Activated T-helper 1 cell treated with anti-CD3 and anti-CD28 coated beads, Interleukin-12 subunit alpha, Interleukin-12 subunit beta, Interleukin-2, Interleukin-4 antibody, amounts not matched to agents 30 ng/mL and 10 ng/mL and 1 ng/mL, durations not matched to agents 14 hours and 24 hours and 36 hours (primary cell): ENCODE measurements at regions not wholly inside any gene's neighbourhood (a gene's known extent, or its start where the extent isn't known, plus 50 kb on each side); places are given as distances from the start of the nearest gene placed in this dataset.

ENCODE experiments used
- DNase-seq: peaks from one replicate; pipeline ENCODE4 v3.0.0; 2021; ENCODE audit warnings: low spot score
- H3K27ac Mint-ChIP-seq: one replicate; pipeline ENCODE4 v1.8.0; 2021; ENCODE audit warnings: mild to moderate bottlenecking, mixed read lengths
- H3K27me3 Mint-ChIP-seq: one replicate; pipeline ENCODE4 v1.8.0; 2022; ENCODE audit warnings: mild to moderate bottlenecking, moderate library complexity, mixed read lengths; ENCODE audit not compliant: insufficient read depth
- H3K36me3 Mint-ChIP-seq: one replicate; pipeline ENCODE4 v1.8.0; 2021; ENCODE audit warnings: low read depth, mixed read lengths
- H3K4me1 Mint-ChIP-seq: one replicate; pipeline ENCODE4 v1.8.0; 2021; ENCODE audit warnings: low read depth, mixed read lengths
- H3K4me3 Mint-ChIP-seq: one replicate; pipeline ENCODE4 v1.8.0; 2021; ENCODE audit warnings: mild to moderate bottlenecking, moderate library complexity, mixed read lengths
- H3K9me3 Mint-ChIP-seq: one replicate; pipeline ENCODE4 v1.8.0; 2021; ENCODE audit warnings: mixed read lengths
- intact Hi-C: fragments of 100-400 bp; cut with micrococcal nuclease; formaldehyde crosslinking; loops from one replicate; pipeline ENCODE4 v1.15.1; 2024

- DNase-seq = no peak
- H3K4me1 Mint-ChIP-seq = peaks cover 41% of the 10 kb centered on the region
- no peak overlapping the region for H3K27ac Mint-ChIP-seq
- H3K4me3 Mint-ChIP-seq = no peak overlapping the region
- intact Hi-C loops = no loop called here
- peaks cover 3% of the 10 kb centered on the region for H3K9me3 Mint-ChIP-seq
- no peaks in the 10 kb centered on the region for H3K27me3 Mint-ChIP-seq
- peaks cover 31% of the 10 kb centered on the region for H3K36me3 Mint-ChIP-seq
Observed at GRCh38 chr9:89721971-89722530, 117.2 kb downstream of the GADD45G start.

- Mint-ChIP-seq H3K4me3 (no peak overlapping the region), H3K36me3 (peaks cover 30% of the 10 kb centered on the region), H3K27ac (no peak overlapping the region), H3K27me3 (no peaks in the 10 kb centered on the region), H3K9me3 (peaks cover 3% of the 10 kb centered on the region), H3K4me1 (peaks cover 42% of the 10 kb centered on the region)
- intact Hi-C loops = no loop called here
- no peak for DNase-seq
Observed at GRCh38 chr9:89722712-89723111, 117.9 kb downstream of the GADD45G start.

GRCh38 chr9:89723469-89724100, 118.8 kb downstream of the GADD45G start:
- H3K4me1 Mint-ChIP-seq = peaks cover 42% of the 10 kb centered on the region
- H3K36me3 Mint-ChIP-seq = peaks cover 30% of the 10 kb centered on the region
- DNase-seq = no peak
- intact Hi-C loops = loop anchor here (2.0 kb wide), 1 partner anchor 21 kb away; no protein-coding TSS in a partner anchor
- no peaks in the 10 kb centered on the region for H3K27me3 Mint-ChIP-seq
- no peak overlapping the region for H3K4me3 Mint-ChIP-seq
- peaks cover 3% of the 10 kb centered on the region for H3K9me3 Mint-ChIP-seq
- H3K27ac Mint-ChIP-seq = no peak overlapping the region

GRCh38 chr9:89724659-89725058, 119.8 kb downstream of the GADD45G start:
- H3K36me3 Mint-ChIP-seq = peaks cover 21% of the 10 kb centered on the region
- H3K9me3 Mint-ChIP-seq = peaks cover 3% of the 10 kb centered on the region
- H3K27ac Mint-ChIP-seq = no peak overlapping the region
- no peak for DNase-seq
- H3K27me3 Mint-ChIP-seq = no peaks in the 10 kb centered on the region
- H3K4me1 Mint-ChIP-seq = peaks cover 39% of the 10 kb centered on the region
- intact Hi-C loops = loop anchor here (2.0 kb wide), 1 partner anchor 22 kb away; no protein-coding TSS in a partner anchor
- H3K4me3 Mint-ChIP-seq = no peak overlapping the region

- Mint-ChIP-seq H3K27me3 (no peaks in the 10 kb centered on the region), H3K9me3 (peaks cover 3% of the 10 kb centered on the region), H3K27ac (no peak overlapping the region), H3K4me1 (peaks cover 34% of the 10 kb centered on the region), H3K4me3 (no peak overlapping the region), H3K36me3 (peaks cover 15% of the 10 kb centered on the region)
- no peak for DNase-seq
- intact Hi-C loops = loop anchor here (2.0 kb wide), 1 partner anchor 22 kb away; no protein-coding TSS in a partner anchor
Observed at GRCh38 chr9:89725271-89725670, 120.5 kb downstream of the GADD45G start.

- peaks cover 25% of the 10 kb centered on the region for H3K4me1 Mint-ChIP-seq
- DNase-seq = no peak
- peaks cover 13% of the 10 kb centered on the region for H3K36me3 Mint-ChIP-seq
- H3K27ac Mint-ChIP-seq = no peak overlapping the region
- intact Hi-C loops = loop anchor here (1.0 kb wide), 1 partner anchor 13 kb away; no protein-coding TSS in a partner anchor
- no peak overlapping the region for H3K4me3 Mint-ChIP-seq
- no peaks in the 10 kb centered on the region for H3K27me3 Mint-ChIP-seq
- peaks cover 3% of the 10 kb centered on the region for H3K9me3 Mint-ChIP-seq
Observed at GRCh38 chr9:89729954-89730530, 125.2 kb downstream of the GADD45G start.

GRCh38 chr9:89730715-89731114, 125.9 kb downstream of the GADD45G start:
- no peak overlapping the region for H3K4me3 Mint-ChIP-seq
- no peak overlapping the region for H3K27ac Mint-ChIP-seq
- intact Hi-C loops = loop anchor here (1.0 kb wide), 2 partner anchors 9 to 13 kb away; no protein-coding TSS in a partner anchor
- no peaks in the 10 kb centered on the region for H3K27me3 Mint-ChIP-seq
- peaks cover 20% of the 10 kb centered on the region for H3K4me1 Mint-ChIP-seq
- peaks cover 11% of the 10 kb centered on the region for H3K36me3 Mint-ChIP-seq
- no peaks in the 10 kb centered on the region for H3K9me3 Mint-ChIP-seq
- no peak for DNase-seq

GRCh38 chr9:89731262-89732182, 126.7 kb downstream of the GADD45G start:
- no peak for DNase-seq
- H3K27me3 Mint-ChIP-seq = no peaks in the 10 kb centered on the region
- H3K36me3 Mint-ChIP-seq = peaks cover 11% of the 10 kb centered on the region
- no peaks in the 10 kb centered on the region for H3K9me3 Mint-ChIP-seq
- intact Hi-C loops = loop anchor here (1.0 kb wide), 1 partner anchor 8 kb away; no protein-coding TSS in a partner anchor
- H3K27ac Mint-ChIP-seq = no peak overlapping the region
- peaks cover 21% of the 10 kb centered on the region for H3K4me1 Mint-ChIP-seq
- H3K4me3 Mint-ChIP-seq = no peak overlapping the region

- Mint-ChIP-seq H3K4me1 (peaks cover 21% of the 10 kb centered on the region), H3K9me3 (no peaks in the 10 kb centered on the region), H3K4me3 (no peak overlapping the region), H3K27ac (no peak overlapping the region), H3K27me3 (no peaks in the 10 kb centered on the region), H3K36me3 (peaks cover 11% of the 10 kb centered on the region)
- no peak for DNase-seq
- intact Hi-C loops = no loop called here
Observed at GRCh38 chr9:89732295-89732938, 127.6 kb downstream of the GADD45G start.

GRCh38 chr9:89732939-89733324, 128.1 kb downstream of the GADD45G start:
- H3K9me3 Mint-ChIP-seq = no peaks in the 10 kb centered on the region
- H3K27ac Mint-ChIP-seq = no peak overlapping the region
- peaks cover 11% of the 10 kb centered on the region for H3K36me3 Mint-ChIP-seq
- no peak overlapping the region for H3K4me3 Mint-ChIP-seq
- no peak for DNase-seq
- H3K27me3 Mint-ChIP-seq = no peaks in the 10 kb centered on the region
- intact Hi-C loops = no loop called here
- H3K4me1 Mint-ChIP-seq = peaks cover 25% of the 10 kb centered on the region

- H3K36me3 Mint-ChIP-seq = peaks cover 27% of the 10 kb centered on the region
- H3K27ac Mint-ChIP-seq = no peak overlapping the region
- no peaks in the 10 kb centered on the region for H3K9me3 Mint-ChIP-seq
- H3K4me3 Mint-ChIP-seq = no peak overlapping the region
- DNase-seq = no peak
- peaks cover 37% of the 10 kb centered on the region for H3K4me1 Mint-ChIP-seq
- no peaks in the 10 kb centered on the region for H3K27me3 Mint-ChIP-seq
- intact Hi-C loops = no loop called here
Observed at GRCh38 chr9:89734600-89735041, 129.8 kb downstream of the GADD45G start.
